ENCODE measurements at regions not wholly inside any gene's neighbourhood (a gene's known extent, or its start where the extent isn't known, plus 50 kb on each side); places are given as distances from the start of the nearest gene placed in this dataset.

GRCh38 chr13:64471916-64472315 lies 2758.2 kb downstream of the PCDH9 start:
- CTCF ChIA-PET: no interaction called here
- no peaks in the 10 kb centered on the region for H3K36me3 Mint-ChIP-seq (ENCODE audit: low read depth)
- no peaks in the 10 kb centered on the region for H3K27me3 Mint-ChIP-seq
- no peaks in the 10 kb centered on the region for H3K36me3 ChIP-seq (ENCODE audit: insufficient read depth, low read length)
- intact Hi-C loops (cut with DNase I, micrococcal nuclease): no loop called here
- no peak overlapping the region for H3K27ac Mint-ChIP-seq
- no peaks in the 10 kb centered on the region for H3K4me1 ChIP-seq (ENCODE audit: insufficient read depth, low read length)
- no peaks in the 10 kb centered on the region for H3K27me3 ChIP-seq (ENCODE audit: control insufficient read depth in 1 of 2, insufficient read depth in 2 of 2, low read length in 2 of 2)
- no peak overlapping the region for H3K27ac ChIP-seq (ENCODE audit: low read depth in 1 of 2, low read length in 2 of 2)
- H3K9me3 ChIP-seq (ENCODE audit: control insufficient read depth in 1 of 2, insufficient read depth in 1 of 2, low read length in 2 of 2): no peaks in the 10 kb centered on the region
- DNase-seq (no peak), ATAC-seq (ENCODE audit: poor library complexity) (no peak)
- no peak overlapping the region for H3K4me3 ChIP-seq (ENCODE audit: low read length)
- no peak overlapping the region for H3K4me3 Mint-ChIP-seq
- no peak for TF ChIP-seq CTCF (IDR thresholded peaks at IDR 0.05)
- H3K4me1 Mint-ChIP-seq (ENCODE audit: low read depth): no peaks in the 10 kb centered on the region
- POLR2A ChIA-PET: no interaction called here
- H3K9me3 Mint-ChIP-seq: peaks cover 6% of the 10 kb centered on the region

GRCh38 chr13:64470751-64471150 lies 2759.4 kb downstream of the PCDH9 start:
- intact Hi-C loops (cut with DNase I, micrococcal nuclease): no loop called here
- no peaks in the 10 kb centered on the region for H3K9me3 ChIP-seq (ENCODE audit: control insufficient read depth in 1 of 2, insufficient read depth in 1 of 2, low read length in 2 of 2)
- H3K4me1 ChIP-seq (ENCODE audit: insufficient read depth, low read length): no peaks in the 10 kb centered on the region
- ChIA-PET CTCF (no interaction called here), POLR2A (no interaction called here)
- Mint-ChIP-seq H3K4me3 (no peak overlapping the region), H3K4me1 (ENCODE audit: low read depth) (no peaks in the 10 kb centered on the region), H3K36me3 (ENCODE audit: low read depth) (no peaks in the 10 kb centered on the region), H3K27ac (no peak overlapping the region), H3K9me3 (peaks cover 4% of the 10 kb centered on the region), H3K27me3 (no peaks in the 10 kb centered on the region)
- TF ChIP-seq CTCF (IDR thresholded peaks at IDR 0.05): no peak
- H3K4me3 ChIP-seq (ENCODE audit: low read length): no peak overlapping the region
- H3K27ac ChIP-seq (ENCODE audit: low read depth in 1 of 2, low read length in 2 of 2): no peak overlapping the region
- ATAC-seq (ENCODE audit: poor library complexity): no peak
- H3K27me3 ChIP-seq (ENCODE audit: control insufficient read depth in 1 of 2, insufficient read depth in 2 of 2, low read length in 2 of 2): no peaks in the 10 kb centered on the region
- DNase-seq: no peak
- no peaks in the 10 kb centered on the region for H3K36me3 ChIP-seq (ENCODE audit: insufficient read depth, low read length)

- Mint-ChIP-seq H3K27ac (no peak overlapping the region), H3K4me3 (no peak overlapping the region), H3K9me3 (peaks cover 4% of the 10 kb centered on the region), H3K4me1 (ENCODE audit: low read depth) (no peaks in the 10 kb centered on the region), H3K36me3 (ENCODE audit: low read depth) (no peaks in the 10 kb centered on the region), H3K27me3 (no peaks in the 10 kb centered on the region)
- H3K27me3 ChIP-seq (ENCODE audit: control insufficient read depth in 1 of 2, insufficient read depth in 2 of 2, low read length in 2 of 2): no peaks in the 10 kb centered on the region
- DNase-seq (no peak), ATAC-seq (ENCODE audit: poor library complexity) (no peak)
- TF ChIP-seq CTCF (IDR thresholded peaks at IDR 0.05): no peak
- H3K4me3 ChIP-seq (ENCODE audit: low read length): no peak overlapping the region
- H3K9me3 ChIP-seq (ENCODE audit: control insufficient read depth in 1 of 2, insufficient read depth in 1 of 2, low read length in 2 of 2): peaks cover 0 to 11% of the 10 kb centered on the region in 2 experiments
- no peaks in the 10 kb centered on the region for H3K36me3 ChIP-seq (ENCODE audit: insufficient read depth, low read length)
- no peak overlapping the region for H3K27ac ChIP-seq (ENCODE audit: low read depth in 1 of 2, low read length in 2 of 2)
- POLR2A ChIA-PET: no interaction called here
- intact Hi-C loops (cut with DNase I, micrococcal nuclease): no loop called here
- H3K4me1 ChIP-seq (ENCODE audit: insufficient read depth, low read length): no peaks in the 10 kb centered on the region
- CTCF ChIA-PET: no interaction called here
Measured at GRCh38 chr13:64459778-64460177, 2770.4 kb downstream of the PCDH9 start.
